Osteocyte (in vitro differentiated cells): ENCODE measurements at regions not wholly inside any gene's neighbourhood (a gene's known extent, or its start where the extent isn't known, plus 50 kb on each side); places are given as distances from the start of the nearest gene placed in this dataset.

Source experiments
- DNase-seq: peaks from one replicate; pipeline ENCODE4 v3.0.0; 2021; ENCODE audit warnings: mixed read lengths; ENCODE audit not compliant: unreplicated experiment; ENCODE audit errors: extremely low spot score
- H3K27ac Mint-ChIP-seq: one replicate; pipeline ENCODE4 v1.8.0; 2021; ENCODE audit warnings: mild to moderate bottlenecking, mixed read lengths; ENCODE audit not compliant: unreplicated experiment
- H3K27me3 Mint-ChIP-seq: one replicate; pipeline ENCODE4 v1.8.0; 2021; ENCODE audit warnings: mixed read lengths; ENCODE audit not compliant: unreplicated experiment
- H3K36me3 Mint-ChIP-seq: one replicate; pipeline ENCODE4 v1.8.0; 2021; ENCODE audit warnings: mixed read lengths; ENCODE audit not compliant: unreplicated experiment
- H3K4me1 Mint-ChIP-seq: one replicate; pipeline ENCODE4 v1.8.0; 2021; ENCODE audit warnings: mixed read lengths; ENCODE audit not compliant: unreplicated experiment
- H3K4me3 Mint-ChIP-seq: one replicate; pipeline ENCODE4 v1.8.0; 2021; ENCODE audit warnings: mild to moderate bottlenecking, moderate library complexity, mixed read lengths; ENCODE audit not compliant: unreplicated experiment
- H3K9me3 Mint-ChIP-seq: one replicate; pipeline ENCODE4 v1.8.0; 2021; ENCODE audit warnings: mixed read lengths; ENCODE audit not compliant: unreplicated experiment
- TF ChIP-seq, protein P1 (sequence below): fragments of 200-600 bp; sonication (generic); IDR thresholded peaks from 2 replicates; pipeline ENCODE4 v1.5.0; 2021; ENCODE audit warnings: antibody characterized with exemption, mild to moderate bottlenecking, moderate library complexity

GRCh38 chr2:2762166-2762908 lies 431.3 kb upstream of the MYT1L start:
- no peaks in the 10 kb centered on the region for H3K36me3 Mint-ChIP-seq
- H3K27me3 Mint-ChIP-seq: no peaks in the 10 kb centered on the region
- no peak overlapping the region for H3K27ac Mint-ChIP-seq
- H3K4me3 Mint-ChIP-seq: no peak overlapping the region
- H3K9me3 Mint-ChIP-seq: peaks cover 31% of the 10 kb centered on the region
- TF ChIP-seq, protein P1, sequence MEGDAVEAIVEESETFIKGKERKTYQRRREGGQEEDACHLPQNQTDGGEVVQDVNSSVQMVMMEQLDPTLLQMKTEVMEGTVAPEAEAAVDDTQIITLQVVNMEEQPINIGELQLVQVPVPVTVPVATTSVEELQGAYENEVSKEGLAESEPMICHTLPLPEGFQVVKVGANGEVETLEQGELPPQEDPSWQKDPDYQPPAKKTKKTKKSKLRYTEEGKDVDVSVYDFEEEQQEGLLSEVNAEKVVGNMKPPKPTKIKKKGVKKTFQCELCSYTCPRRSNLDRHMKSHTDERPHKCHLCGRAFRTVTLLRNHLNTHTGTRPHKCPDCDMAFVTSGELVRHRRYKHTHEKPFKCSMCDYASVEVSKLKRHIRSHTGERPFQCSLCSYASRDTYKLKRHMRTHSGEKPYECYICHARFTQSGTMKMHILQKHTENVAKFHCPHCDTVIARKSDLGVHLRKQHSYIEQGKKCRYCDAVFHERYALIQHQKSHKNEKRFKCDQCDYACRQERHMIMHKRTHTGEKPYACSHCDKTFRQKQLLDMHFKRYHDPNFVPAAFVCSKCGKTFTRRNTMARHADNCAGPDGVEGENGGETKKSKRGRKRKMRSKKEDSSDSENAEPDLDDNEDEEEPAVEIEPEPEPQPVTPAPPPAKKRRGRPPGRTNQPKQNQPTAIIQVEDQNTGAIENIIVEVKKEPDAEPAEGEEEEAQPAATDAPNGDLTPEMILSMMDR: no peak
- no peaks in the 10 kb centered on the region for H3K4me1 Mint-ChIP-seq
- no peak for DNase-seq

DNA sequence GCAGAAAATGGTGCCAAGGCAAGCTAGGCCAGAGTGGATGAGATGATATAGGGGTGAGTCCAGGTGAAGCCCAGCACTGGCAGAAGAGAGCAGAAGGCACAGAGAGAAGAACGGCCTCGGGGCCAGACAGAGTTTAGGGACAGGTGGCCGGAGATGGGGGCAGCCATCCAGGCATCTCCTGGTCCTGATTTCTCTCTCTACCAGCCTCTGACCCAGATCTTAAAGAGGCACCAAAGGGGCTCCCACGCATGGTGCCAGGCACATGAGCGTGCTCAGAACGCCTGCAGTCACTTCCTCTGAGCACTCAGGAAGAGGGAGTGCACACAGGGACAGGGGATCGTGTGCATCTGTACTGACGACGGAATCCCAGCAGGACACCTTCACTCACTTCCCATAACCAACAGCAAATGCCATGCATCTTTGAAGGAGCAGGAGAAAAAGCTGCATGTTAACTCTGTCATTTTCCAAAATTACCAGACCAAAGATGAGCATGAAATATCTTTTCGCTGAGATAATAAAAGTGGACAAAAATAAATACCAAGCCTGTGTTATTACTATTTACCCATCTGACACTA lies 427.8 kb upstream of the MYT1L start:
- no peak for DNase-seq
- Mint-ChIP-seq H3K4me3 (no peak overlapping the region), H3K4me1 (no peaks in the 10 kb centered on the region), H3K36me3 (no peaks in the 10 kb centered on the region), H3K27me3 (no peaks in the 10 kb centered on the region), H3K27ac (no peak overlapping the region), H3K9me3 (peaks cover 20% of the 10 kb centered on the region)
- TF ChIP-seq, protein P1: no peak

DNA sequence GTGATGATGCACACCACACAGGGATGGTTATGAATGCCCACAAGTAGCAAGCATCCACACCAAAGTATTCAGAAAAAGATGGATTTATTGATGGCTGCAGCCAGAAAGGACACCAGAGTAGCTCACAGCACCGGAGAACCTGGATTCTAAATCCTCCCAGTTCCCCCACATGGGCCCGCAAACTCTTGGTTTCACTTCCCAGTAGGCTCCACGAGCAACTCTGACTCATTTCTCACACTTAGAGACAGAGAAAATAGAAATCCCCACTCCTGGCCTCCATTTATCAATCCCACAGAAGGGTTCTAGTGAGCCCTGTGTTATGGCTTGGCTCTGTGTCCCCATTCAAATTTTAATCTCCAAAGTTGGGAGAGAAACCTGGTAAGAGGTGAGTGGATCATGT lies 426.7 kb upstream of the MYT1L start:
- TF ChIP-seq, protein P1: no peak
- Mint-ChIP-seq H3K4me1 (no peaks in the 10 kb centered on the region), H3K27ac (no peak overlapping the region), H3K27me3 (no peaks in the 10 kb centered on the region), H3K36me3 (no peaks in the 10 kb centered on the region), H3K4me3 (no peak overlapping the region), H3K9me3 (peaks cover 18% of the 10 kb centered on the region)
- DNase-seq: no peak

DNA sequence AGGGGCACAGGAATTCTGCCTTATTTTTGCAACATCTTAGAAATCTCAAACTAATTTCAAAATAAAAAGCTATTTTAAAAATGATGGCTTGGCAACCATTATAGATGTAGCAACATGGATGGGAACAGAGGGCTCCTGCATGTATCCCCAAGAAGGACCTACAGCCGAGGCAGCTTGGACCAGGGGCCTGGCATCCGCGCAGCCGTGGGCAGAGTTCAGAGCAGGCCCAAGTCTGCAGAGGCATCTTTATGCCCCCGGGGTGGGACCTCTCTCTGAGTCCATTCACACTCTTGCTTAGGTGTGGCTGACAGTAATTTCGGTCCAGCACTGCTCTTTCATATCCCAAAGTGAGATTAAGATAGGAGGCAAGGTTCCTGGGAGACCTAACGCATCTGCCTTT lies 425.8 kb upstream of the MYT1L start:
- DNase-seq: no peak
- TF ChIP-seq, protein P1: no peak
- Mint-ChIP-seq H3K9me3 (peaks cover 15% of the 10 kb centered on the region), H3K27ac (no peak overlapping the region), H3K27me3 (no peaks in the 10 kb centered on the region), H3K4me3 (no peak overlapping the region), H3K36me3 (no peaks in the 10 kb centered on the region), H3K4me1 (no peaks in the 10 kb centered on the region)

- H3K9me3 Mint-ChIP-seq: peaks cover 20% of the 10 kb centered on the region
- no peaks in the 10 kb centered on the region for H3K36me3 Mint-ChIP-seq
- DNase-seq: no peak
- TF ChIP-seq, protein P1: no peak
- H3K27me3 Mint-ChIP-seq: no peaks in the 10 kb centered on the region
- H3K4me3 Mint-ChIP-seq: no peak overlapping the region
- H3K27ac Mint-ChIP-seq: no peak overlapping the region
- H3K4me1 Mint-ChIP-seq: no peaks in the 10 kb centered on the region
Observed at GRCh38 chr2:2755990-2756389, 424.9 kb upstream of the MYT1L start.
